Right renal cortex interstitium (tissue), 3 donors: ENCODE measurements at regions not wholly inside any gene's neighbourhood (a gene's known extent, or its start where the extent isn't known, plus 50 kb on each side); places are given as distances from the start of the nearest gene placed in this dataset.

Experiments used
- DNase-seq, 3 donors: peaks; one replicate each; pipeline ENCODE4 v3.0.0-alpha.2; 2013; ENCODE audit warnings: low read depth in 3 of 3, low spot score in 2 of 3

- no peak for DNase-seq
These were observed 85.0 kb downstream of the NUF2 start for GRCh38 chr1:163406772-163407171.

DNA sequence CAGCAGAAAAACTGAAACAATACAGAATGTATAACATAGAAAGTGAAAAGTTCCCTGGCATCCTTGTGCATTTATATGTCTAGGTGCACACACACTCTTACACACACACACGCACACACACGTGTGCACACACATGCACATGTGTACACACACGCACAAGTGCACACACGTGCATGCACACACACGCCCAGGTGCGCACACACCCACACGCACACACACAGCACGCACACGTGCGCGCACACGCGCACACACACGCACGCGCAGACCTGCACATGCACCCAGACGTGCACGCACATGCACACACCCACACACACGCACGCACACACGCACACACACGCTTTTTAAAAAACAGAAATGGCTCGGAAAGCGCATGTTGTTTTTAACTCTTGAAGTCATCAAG lies 86.5 kb downstream of the NUF2 start:
- DNase-seq: no peak

GRCh38 chr1:163410073-163410999 lies 88.6 kb downstream of the NUF2 start:
- peak; percentile 69 to 76 (median 72) for DNase-seq

DNA sequence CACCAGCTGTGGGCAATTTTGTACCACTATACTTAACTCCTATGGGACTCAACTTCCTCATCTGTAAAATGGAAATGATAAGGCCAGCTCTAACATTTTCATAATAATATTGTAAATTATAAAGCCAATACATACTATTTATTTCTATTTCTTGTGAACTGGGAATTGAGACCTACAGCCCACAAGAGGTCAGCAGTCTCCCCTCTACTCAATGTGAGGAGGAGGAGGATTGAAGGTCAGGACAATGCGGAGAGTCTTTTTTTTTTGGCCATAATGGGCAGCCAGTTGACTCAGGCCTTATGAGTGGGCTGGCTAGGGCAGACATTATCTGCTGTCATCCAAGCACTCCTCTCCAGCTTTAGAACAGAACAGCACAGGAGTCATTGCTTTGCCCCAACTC lies 90.5 kb downstream of the NUF2 start:
- DNase-seq: no peak

DNA sequence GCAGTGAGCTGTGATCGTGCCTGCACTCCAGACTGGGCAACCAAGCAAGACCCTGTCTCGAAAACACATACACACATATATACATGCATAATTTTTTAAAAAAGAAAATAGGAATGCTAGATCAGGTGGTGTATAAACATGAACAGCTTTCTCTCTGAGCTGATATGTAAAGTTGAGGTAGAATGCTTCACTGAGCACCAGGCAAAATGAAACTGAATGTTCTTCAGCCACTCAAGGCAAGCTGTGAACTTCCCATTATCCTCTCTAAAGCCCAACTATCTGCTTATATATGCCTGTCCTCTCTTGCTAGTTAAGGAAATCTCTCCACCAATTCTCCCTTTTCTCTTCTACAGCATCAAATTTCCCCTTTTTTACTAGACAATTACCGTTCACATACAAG lies 93.0 kb downstream of the NUF2 start:
- no peak for DNase-seq

- no peak for DNase-seq
These were observed 99.9 kb downstream of the NUF2 start for GRCh38 chr1:163421701-163422100.

- DNase-seq: no peak
These were observed 101.1 kb downstream of the NUF2 start for GRCh38 chr1:163422738-163423404.

GRCh38 chr1:163426505-163427251 lies 104.9 kb downstream of the NUF2 start:
- DNase-seq: no peak

GRCh38 chr1:163427279-163427678 lies 105.5 kb downstream of the NUF2 start:
- no peak for DNase-seq

DNA sequence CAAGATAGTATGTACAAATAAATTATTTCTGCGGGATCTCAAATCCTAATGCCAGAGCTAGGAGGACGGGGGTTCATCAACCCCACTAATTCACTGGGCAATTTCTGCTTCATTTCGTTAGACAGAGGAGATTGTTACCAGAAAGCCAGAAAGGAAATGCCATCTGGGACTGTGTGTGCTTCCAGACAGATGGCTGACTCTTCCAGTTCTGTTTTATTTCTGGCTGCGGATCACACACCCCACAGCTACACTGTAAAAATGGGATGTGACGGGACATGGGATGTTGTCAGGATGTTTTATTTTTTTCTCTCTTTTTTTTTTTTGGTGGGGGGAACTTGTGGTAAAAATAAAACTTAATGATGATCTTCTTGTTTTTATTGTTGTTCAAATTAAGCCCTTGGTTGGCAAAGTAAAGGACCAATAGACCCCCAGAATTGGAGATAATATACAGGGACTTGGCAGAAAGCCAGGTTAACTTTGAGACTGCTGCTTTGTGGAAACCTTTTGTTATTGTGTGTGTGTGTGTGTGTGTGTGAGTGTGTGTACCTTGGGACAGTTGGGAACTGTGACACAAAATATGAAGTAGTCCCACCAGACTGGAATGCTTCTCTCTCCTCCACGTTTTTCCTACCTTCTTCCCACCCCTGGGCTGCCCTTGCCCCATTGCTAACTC lies 114.5 kb downstream of the NUF2 start:
- DNase-seq: no peak

DNA sequence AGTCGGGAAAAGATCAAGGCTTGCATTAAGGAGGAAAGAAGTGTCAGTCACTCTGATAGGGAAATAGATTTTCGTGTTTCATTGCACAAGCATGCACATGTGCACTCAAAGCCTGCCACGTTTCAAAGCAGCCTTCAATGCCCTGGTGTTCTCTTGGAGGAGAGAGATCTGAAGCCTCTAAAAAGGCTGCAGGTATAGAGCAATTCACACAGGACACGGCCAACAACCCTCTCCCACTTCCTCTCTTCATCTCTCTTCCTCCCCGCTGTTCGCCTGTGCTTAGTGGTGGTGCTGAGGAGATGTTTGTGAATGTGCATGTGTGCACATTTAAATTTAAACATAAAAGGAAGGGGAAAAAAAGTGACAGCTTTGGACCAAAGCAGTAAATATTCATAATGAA lies 117.7 kb downstream of the NUF2 start:
- DNase-seq: no peak

GRCh38 chr1:163440090-163440489 lies 118.3 kb downstream of the NUF2 start:
- DNase-seq: no peak

- no peak for DNase-seq
These were observed 120.6 kb downstream of the NUF2 start for GRCh38 chr1:163442231-163442879.

GRCh38 chr1:163442895-163443294 lies 121.1 kb downstream of the NUF2 start:
- no peak for DNase-seq

DNA sequence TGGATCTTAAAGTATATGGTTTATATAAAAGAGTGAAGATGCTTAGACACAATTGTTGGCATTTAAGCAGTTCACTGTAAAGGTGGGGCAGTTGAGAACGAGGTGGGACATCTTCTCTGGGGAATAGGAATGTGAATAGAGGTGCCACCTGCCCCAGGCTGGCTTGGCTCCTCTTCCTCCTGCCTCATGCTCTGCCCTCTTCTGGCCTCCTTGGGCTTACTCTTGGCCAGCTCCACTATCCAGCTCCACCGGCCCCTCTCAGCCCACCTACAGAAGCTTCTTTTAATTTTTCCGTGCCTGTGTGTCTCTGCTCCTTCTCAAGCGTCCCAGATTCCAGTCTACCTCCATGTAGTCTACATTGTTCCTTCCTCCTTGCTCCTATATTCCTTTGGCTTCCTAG lies 122.1 kb downstream of the NUF2 start:
- DNase-seq: no peak

- DNase-seq: no peak
These were observed 122.9 kb downstream of the NUF2 start for GRCh38 chr1:163444665-163445064.

GRCh38 chr1:163450986-163451385 lies 129.2 kb downstream of the NUF2 start:
- no peak for DNase-seq

DNA sequence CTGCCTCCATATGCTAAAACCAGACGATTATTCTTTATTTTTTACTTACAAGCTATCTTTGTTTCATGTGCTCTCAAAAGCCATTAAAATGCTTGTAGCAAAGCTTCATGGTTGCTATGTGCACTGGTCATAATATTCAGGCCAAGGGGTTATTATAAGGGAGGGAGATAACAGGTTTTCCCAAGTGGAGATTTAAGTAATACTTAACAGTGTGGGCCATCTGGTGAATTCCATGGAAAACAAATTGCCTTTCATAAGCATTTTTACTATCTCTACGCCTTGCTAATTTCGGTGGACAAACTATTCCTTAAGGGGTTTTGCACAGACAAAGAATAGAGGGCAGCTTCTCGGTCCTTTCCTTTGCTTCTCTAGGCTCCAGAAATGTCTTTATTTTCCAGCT lies 137.8 kb downstream of the NUF2 start:
- DNase-seq: no peak

DNA sequence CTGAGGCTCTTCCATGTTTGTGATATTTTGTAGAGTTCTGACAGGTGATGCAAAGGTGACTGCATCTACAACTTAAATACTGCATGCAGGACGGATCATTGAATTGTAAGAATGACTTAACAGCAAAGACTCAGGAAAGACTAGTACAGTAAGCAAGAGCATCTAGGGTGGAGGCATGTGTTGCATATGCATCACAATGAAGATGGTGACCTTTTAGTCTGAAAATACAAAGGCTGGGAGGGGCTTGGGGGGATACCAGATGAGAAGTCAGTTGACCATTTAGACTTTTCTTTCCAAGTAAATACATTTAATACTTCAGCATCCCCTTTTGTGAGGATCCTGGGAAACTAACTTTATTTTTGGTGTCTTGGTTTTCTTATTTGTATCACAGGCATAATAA lies 145.5 kb downstream of the NUF2 start:
- no peak for DNase-seq
